Motor neuron (in vitro differentiated cells): ENCODE measurements at regions not wholly inside any gene's neighbourhood (a gene's known extent, or its start where the extent isn't known, plus 50 kb on each side); places are given as distances from the start of the nearest gene placed in this dataset.
A peak's percentile ranks its signal among the peaks of the same experiment; 100 is the strongest.

ENCODE experiments used
- ATAC-seq, 8 experiments: fragments of 200-7000 bp; cut with Tn5 transposase; replicated peaks in 6 of 8; 2 replicates each; pipeline ENCODE4 v1.8.0; 2021; ENCODE audit warnings: mild to moderate bottlenecking in 8 of 8, moderate library complexity in 8 of 8
- H3K27ac ChIP-seq, 2 donors: fragments of 250-450 bp; sonication (Bioruptor Pico); 2 replicates each; pipeline ENCODE4 v1.9.0; 2021; ENCODE audit warnings: antibody characterized with exemption in 2 of 2, mild to moderate bottlenecking in 2 of 2, moderate library complexity in 1 of 2
- H3K4me1 ChIP-seq, 2 donors: fragments of 250-450 bp; sonication (Bioruptor Pico); replicated peaks in 1 of 2; 2 replicates each; pipeline ENCODE4 v1.6.1; 2021; ENCODE audit warnings: antibody characterized with exemption in 2 of 2, mild to moderate bottlenecking in 2 of 2, moderate library complexity in 1 of 2
- H3K4me3 ChIP-seq, 5 donors: fragments of 250-450 bp; sonication (Bioruptor Pico); 2 replicates each; pipeline ENCODE4 v1.9.0; 2021; ENCODE audit warnings: antibody characterized with exemption in 5 of 5, mild to moderate bottlenecking in 5 of 5, moderate library complexity in 4 of 5
- WGBS, 10 experiments: fragments of 450-650 bp; shearing (Covaris generic); methylation state at CpG; one replicate each; pipeline ENCODE4 v1.0.0; 2022; 5-methylcytosine and 5-hydroxymethylcytosine counted together
- in situ Hi-C, 9 experiments: fragments of 400-800 bp; cut with MboI; loops; one replicate each; pipeline ENCODE4 v1.15.0; 2021; ENCODE audit warnings: low sequenced_read_pairs in 9 of 9, low pct_unique_long_range_greater_than_20kb in 2 of 9; ENCODE audit not compliant: unreplicated experiment in 9 of 9

GRCh38 chr4:107408968-107409367 is 311.1 kb downstream of the PAPSS1 start:
- H3K4me3 ChIP-seq, result no peak overlapping the region
- in situ Hi-C loops, result no loop called here
- no peak for ATAC-seq
- no peak overlapping the region for H3K27ac ChIP-seq
- WGBS, 10 experiments, result 0 to 100% (median 33%) methylated on average over 1 to 2 of the region's 2 CpGs; no CpG with 5 or more reads in 3 of the 10 experiments
- no peaks in the 10 kb centered on the region for H3K4me1 ChIP-seq

- whole genome bisulfite sequencing, 10 experiments, result 44 to 100% (median 69%) methylated on average over 1 to 6 of the region's 6 CpGs
- H3K4me1 ChIP-seq, result no peaks in the 10 kb centered on the region
- in situ Hi-C loops, result no loop called here
- no peak overlapping the region for H3K27ac ChIP-seq
- no peak overlapping the region for H3K4me3 ChIP-seq
- ATAC-seq, result no peak
These were observed 315.3 kb downstream of the PAPSS1 start for GRCh38 chr4:107404591-107405300.

GRCh38 chr4:107402291-107402690 is 317.7 kb downstream of the PAPSS1 start:
- Histone ChIP-seq H3K27ac (no peak overlapping the region), H3K4me1 (no peaks in the 10 kb centered on the region), H3K4me3 (no peak overlapping the region)
- 60 to 96% (median 80%) methylated on average over 2 to 4 of the region's 4 CpGs; no CpG with 5 or more reads in 1 of the 10 experiments for WGBS, 10 experiments
- in situ Hi-C loops, result no loop called here
- no peak for ATAC-seq

- peak in 3 of 8 experiments; percentile 38 to 96 (median 91) for ATAC-seq
- in situ Hi-C loops, result no loop called here
- Histone ChIP-seq H3K4me3 (no peak overlapping the region), H3K4me1 (no peaks in the 10 kb centered on the region), H3K27ac (no peak overlapping the region)
- WGBS, 10 experiments, result 0 to 83% (median 50%) methylated on average over 1 to 2 of the region's 2 CpGs; no CpG with 5 or more reads in 3 of the 10 experiments
These were observed 327.1 kb downstream of the PAPSS1 start for GRCh38 chr4:107392951-107393350.

- WGBS, 10 experiments, result 15 to 100% (median 75%) methylated on average over 1 to 3 of the region's 3 CpGs
- in situ Hi-C loops, result no loop called here
- H3K4me3 ChIP-seq, result no peak overlapping the region
- no peaks in the 10 kb centered on the region for H3K4me1 ChIP-seq
- no peak for ATAC-seq
- H3K27ac ChIP-seq, result no peak overlapping the region
These were observed 327.7 kb downstream of the PAPSS1 start for GRCh38 chr4:107392380-107392779.

GRCh38 chr4:107391630-107392028 is 328.4 kb downstream of the PAPSS1 start:
- ATAC-seq, result no peak
- WGBS, 10 experiments, result 0 to 98% (median 84%) methylated on average over 1 to 3 of the region's 3 CpGs
- no peaks in the 10 kb centered on the region for H3K4me1 ChIP-seq
- in situ Hi-C loops, result no loop called here
- no peak overlapping the region for H3K27ac ChIP-seq
- H3K4me3 ChIP-seq, result no peak overlapping the region

GRCh38 chr4:107391009-107391629 is 328.9 kb downstream of the PAPSS1 start:
- no peak overlapping the region for H3K27ac ChIP-seq
- in situ Hi-C loops, result no loop called here
- H3K4me3 ChIP-seq, result no peak overlapping the region
- no peak for ATAC-seq
- no peaks in the 10 kb centered on the region for H3K4me1 ChIP-seq
- WGBS, 10 experiments, result 83 to 100% methylated on average over 1 of the region's 2 CpGs; no CpG with 5 or more reads in 8 of the 10 experiments

- no peak overlapping the region for H3K4me3 ChIP-seq
- ATAC-seq, result no peak
- no peaks in the 10 kb centered on the region for H3K4me1 ChIP-seq
- in situ Hi-C loops, result no loop called here
- H3K27ac ChIP-seq, result no peak overlapping the region
These were observed 330.1 kb downstream of the PAPSS1 start for GRCh38 chr4:107389965-107390364.

- H3K27ac ChIP-seq, result no peak overlapping the region
- no peak for ATAC-seq
- WGBS, 10 experiments, result 26 to 100% (median 66%) methylated on average over 1 to 3 of the region's 3 CpGs; no CpG with 5 or more reads in 2 of the 10 experiments
- H3K4me1 ChIP-seq, result no peaks in the 10 kb centered on the region
- in situ Hi-C loops, result no loop called here
- H3K4me3 ChIP-seq, result no peak overlapping the region
These were observed 331.2 kb downstream of the PAPSS1 start for GRCh38 chr4:107388736-107389274.

- Histone ChIP-seq H3K27ac (no peak overlapping the region), H3K4me1 (no peaks in the 10 kb centered on the region), H3K4me3 (no peak overlapping the region)
- in situ Hi-C loops, result no loop called here
- 61 to 100% (median 87%) methylated on average over 2 to 15 of the region's 20 CpGs for WGBS, 10 experiments
- ATAC-seq, result peak in 1 of 8 experiments; percentile 38
These were observed 339.1 kb downstream of the PAPSS1 start for GRCh38 chr4:107380836-107381438.

- in situ Hi-C loops, result no loop called here
- no peak for ATAC-seq
These were observed 339.8 kb downstream of the PAPSS1 start for GRCh38 chr4:107380190-107380589.

GRCh38 chr4:107379054-107379869 is 340.8 kb downstream of the PAPSS1 start:
- WGBS, 10 experiments, result 52 to 100% (median 94%) methylated on average over 1 to 5 of the region's 5 CpGs; no CpG with 5 or more reads in 2 of the 10 experiments
- ATAC-seq, result peak in 3 of 8 experiments; percentile 34 to 85 (median 71)
- in situ Hi-C loops, result loop anchor here in 1 of 9 experiments (10.0 kb wide), 1 partner anchor 184 kb away; no protein-coding TSS in a partner anchor
- Histone ChIP-seq H3K27ac (no peak overlapping the region), H3K4me3 (no peak overlapping the region), H3K4me1 (no peaks in the 10 kb centered on the region)

More at GRCh38 chr4:107380190-107380589, 339.8 kb downstream of the PAPSS1 start:
- no peak overlapping the region for H3K27ac ChIP-seq
- 85 to 100% (median 92%) methylated on average over 1 to 4 of the region's 4 CpGs; no CpG with 5 or more reads in 4 of the 10 experiments for WGBS, 10 experiments
- no peak overlapping the region for H3K4me3 ChIP-seq
- no peaks in the 10 kb centered on the region for H3K4me1 ChIP-seq
